ENCODE measurements at regions not wholly inside any gene's neighbourhood (a gene's known extent, or its start where the extent isn't known, plus 50 kb on each side); places are given as distances from the start of the nearest gene placed in this dataset.
"Not testable (repeated sequence)": the region's sequence is repeated elsewhere in the genome, so short reads cannot be mapped to it uniquely, and the experiment has no call there.

- DNase-seq (ENCODE audit: low read depth), result peak; percentile 39
Observed at GRCh38 chr12:124070394-124071074, 97.5 kb downstream of the ZNF664 start.

GRCh38 chr12:124071075-124071443 is 98.0 kb downstream of the ZNF664 start:
- TF ChIP-seq CTCF (IDR thresholded peaks at IDR 0.05; ENCODE audit: insufficient read depth, low read depth, low read length, missing control alignments), result no peak
- DNase-seq (ENCODE audit: low read depth), result no peak
- no peak overlapping the region for H3K4me3 ChIP-seq (ENCODE audit: low read length)

More at GRCh38 chr12:124070394-124071074, 97.5 kb downstream of the ZNF664 start:
- H3K4me3 ChIP-seq (ENCODE audit: low read length), result not testable (repeated sequence)

GRCh38 chr12:124073356-124074035 is 100.5 kb downstream of the ZNF664 start:
- no peak overlapping the region for H3K4me3 ChIP-seq (ENCODE audit: low read length)
- TF ChIP-seq CTCF (IDR thresholded peaks at IDR 0.05; ENCODE audit: insufficient read depth, low read depth, low read length, missing control alignments), result no peak
- DNase-seq (ENCODE audit: low read depth), result peak; percentile 8

GRCh38 chr12:124075841-124076240 is 102.8 kb downstream of the ZNF664 start:
- no peak overlapping the region for H3K4me3 ChIP-seq (ENCODE audit: low read length)
- TF ChIP-seq CTCF (IDR thresholded peaks at IDR 0.05; ENCODE audit: insufficient read depth, low read depth, low read length, missing control alignments), result no peak
- DNase-seq (ENCODE audit: low read depth), result no peak

GRCh38 chr12:124077701-124078100 is 104.7 kb downstream of the ZNF664 start:
- H3K4me3 ChIP-seq (ENCODE audit: low read length), result no peak overlapping the region
- no peak for TF ChIP-seq CTCF (IDR thresholded peaks at IDR 0.05; ENCODE audit: insufficient read depth, low read depth, low read length, missing control alignments)
- no peak for DNase-seq (ENCODE audit: low read depth)

- no peak for DNase-seq (ENCODE audit: low read depth)
- TF ChIP-seq CTCF (IDR thresholded peaks at IDR 0.05; ENCODE audit: insufficient read depth, low read depth, low read length, missing control alignments), result no peak
- no peak overlapping the region for H3K4me3 ChIP-seq (ENCODE audit: low read length)
Observed at GRCh38 chr12:124078800-124079199, 105.8 kb downstream of the ZNF664 start.

- no peak for TF ChIP-seq CTCF (IDR thresholded peaks at IDR 0.05; ENCODE audit: insufficient read depth, low read depth, low read length, missing control alignments)
- no peak overlapping the region for H3K4me3 ChIP-seq (ENCODE audit: low read length)
- DNase-seq (ENCODE audit: low read depth), result no peak
Observed at GRCh38 chr12:124080649-124081048, 107.6 kb downstream of the ZNF664 start.
